ENCODE measurements at regions not wholly inside any gene's neighbourhood (a gene's known extent, or its start where the extent isn't known, plus 50 kb on each side); places are given as distances from the start of the nearest gene placed in this dataset.
A peak's percentile ranks its signal among the peaks of the same experiment; 100 is the strongest.

DNA sequence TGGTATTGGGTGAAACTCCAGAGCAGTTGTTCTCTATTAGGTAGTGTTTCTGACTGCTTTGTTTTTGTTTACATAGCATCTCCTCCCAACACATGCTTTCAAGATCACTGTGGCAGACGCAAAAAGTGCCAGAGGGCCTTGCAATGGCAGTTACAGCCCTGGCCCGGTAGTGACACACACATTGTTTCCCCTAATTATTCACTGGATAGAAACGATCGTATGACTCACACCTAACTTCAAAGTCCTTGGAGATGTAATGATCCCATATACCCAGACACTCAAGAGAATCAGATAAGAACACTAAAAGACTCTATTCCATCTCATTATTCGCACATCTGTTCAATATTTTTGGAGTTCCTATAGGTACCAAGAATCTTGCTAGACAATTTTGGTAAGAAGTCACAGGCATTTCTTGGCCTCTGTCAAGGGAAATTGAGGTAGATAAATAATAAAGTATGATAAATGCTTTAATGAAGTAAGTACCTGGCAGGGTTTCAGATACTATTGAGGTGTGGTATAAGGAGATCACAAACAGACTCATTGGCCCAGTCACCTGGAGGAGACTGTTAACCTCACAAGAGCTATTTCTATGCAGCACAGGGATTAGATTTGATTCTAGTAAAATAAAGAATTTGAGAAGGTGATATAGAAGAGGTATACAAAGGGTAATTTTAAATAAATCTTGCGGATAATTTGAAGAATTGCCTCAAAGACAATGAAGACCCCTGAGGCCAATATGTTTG lies 485.3 kb downstream of the SLITRK6 start:
- no peak overlapping the region for H3K27ac ChIP-seq (ENCODE audit: insufficient read depth, low read length)
- dilution Hi-C loops (cut with HindIII; ENCODE audit: low sequenced_read_pairs, unreplicated experiment) (no loop called here), intact Hi-C loops (cut with micrococcal nuclease) (no loop called here), in situ Hi-C loops (cut with MboI; ENCODE audit: low sequenced_read_pairs) (no loop called here)
- peaks cover 2% of the 10 kb centered on the region; the same call in 1 of the 2 replicates for H3K4me1 ChIP-seq (ENCODE audit: control insufficient read depth, insufficient read depth, low read length)
- no peak overlapping the region for H2AK9ac ChIP-seq (replicated peaks; ENCODE audit: low read depth, low read length, poor library complexity)
- H2BK5ac ChIP-seq (ENCODE audit: low read depth, low read length, poor library complexity, severe bottlenecking) = no peak overlapping the region
- no peak overlapping the region for H3K18ac ChIP-seq (ENCODE audit: low read depth, low read length)
- ChIA-PET CTCF (interaction anchor here (0.6 kb wide), 1 partner anchor 468 kb away, joined by 5 read pairs; no protein-coding TSS in a partner anchor), POLR2A (ENCODE audit: unreplicated experiment) (no interaction called here)
- no peak overlapping the region for H3K4me3 ChIP-seq (ENCODE audit: insufficient read depth, low read depth, low read length)
- H3K23ac ChIP-seq (ENCODE audit: low read depth, low read length) = no peak overlapping the region
- no TSS peak for BruUV-seq (replicated peaks)
- H4K8ac ChIP-seq (ENCODE audit: low read depth in 2 of 2, low read length in 2 of 2) = no peak overlapping the region
- H4K91ac ChIP-seq (ENCODE audit: insufficient read depth, low read depth, low read length) = no peak overlapping the region
- H3K9me3 ChIP-seq (ENCODE audit: control insufficient read depth, insufficient read depth, low read length) = no peaks in the 10 kb centered on the region
- WGBS, 2 experiments (ENCODE audit: extremely low coverage in 2 of 2, insufficient read length in 1 of 2) = 12 to 100% methylated on average over 1 to 3 of the region's 6 CpGs
- no peak overlapping the region for H3K9ac ChIP-seq (ENCODE audit: low read depth, low read length)
- H3K79me1 ChIP-seq (ENCODE audit: low read depth in 1 of 2, low read length in 2 of 2) = no peaks in the 10 kb centered on the region
- DNase-seq (peak; percentile 46), ATAC-seq (ENCODE audit: low read depth) (peak; percentile 62)
- H2BK20ac ChIP-seq (ENCODE audit: low read depth, low read length) = no peak overlapping the region
- H2BK120ac ChIP-seq (ENCODE audit: low read depth, low read length) = no peak overlapping the region
- no peaks in the 10 kb centered on the region for H4K20me1 ChIP-seq (ENCODE audit: insufficient read depth, low read length)
- no peak overlapping the region for H2AK5ac ChIP-seq (ENCODE audit: low read depth, low read length)
- H3K14ac ChIP-seq (replicated peaks; ENCODE audit: low read depth, low read length) = 0 out of 2 replicates have a peak overlapping the region, but pooled peaks have one; percentile 26
- no peak overlapping the region for H4K5ac ChIP-seq (ENCODE audit: low read depth, low read length)
- no peak overlapping the region for H3K56ac ChIP-seq (ENCODE audit: extremely low read depth, insufficient read depth, low read length)
- no peak overlapping the region for H2BK15ac ChIP-seq (ENCODE audit: low read depth, low read length)
- no peak overlapping the region for H2AFZ ChIP-seq (replicated peaks; ENCODE audit: low read length, poor library complexity)
- H3K4me2 ChIP-seq (ENCODE audit: low read depth, low read length) = no peak overlapping the region
- no peaks in the 10 kb centered on the region for H3K36me3 ChIP-seq (ENCODE audit: control insufficient read depth, insufficient read depth, low read length)
- H3K27me3 ChIP-seq (ENCODE audit: control insufficient read depth, insufficient read depth, low read length) = no peaks in the 10 kb centered on the region
- no peaks in the 10 kb centered on the region for H3K9me1 ChIP-seq (ENCODE audit: insufficient read depth, low read length)
- 0 out of 2 replicates have a peak, but pooled peaks have one; percentile 17 for TF ChIP-seq FOS (IDR thresholded peaks at IDR 0.05; ENCODE audit: low read depth, low read length)
- no peak for TF ChIP-seq RFX5 (IDR thresholded peaks at IDR 0.05; ENCODE audit: low read depth, low read length)
- no peak overlapping the region for H3K4ac ChIP-seq (ENCODE audit: low read depth, low read length)

All from IMR-90 (cell line).